ENCODE measurements at regions not wholly inside any gene's neighbourhood (a gene's known extent, or its start where the extent isn't known, plus 50 kb on each side); places are given as distances from the start of the nearest gene placed in this dataset.
"Not testable (repeated sequence)": the region's sequence is repeated elsewhere in the genome, so short reads cannot be mapped to it uniquely, and the experiment has no call there.

GRCh38 chr16:22584941-22585340, 74.2 kb downstream of the NPIPB5 start:
- not testable (repeated sequence) for TF ChIP-seq CTCF (conservative IDR thresholded peaks at IDR 0.05; ENCODE audit: low read length); EZH2phosphoT487 (IDR thresholded peaks at IDR 0.05; ENCODE audit: borderline replicate concordance, low read depth, low read length)

Data from OCI-LY7 (cell line).